ENCODE measurements at regions not wholly inside any gene's neighbourhood (a gene's known extent, or its start where the extent isn't known, plus 50 kb on each side); places are given as distances from the start of the nearest gene placed in this dataset.
"Not testable (repeated sequence)": the region's sequence is repeated elsewhere in the genome, so short reads cannot be mapped to it uniquely, and the experiment has no call there.

- 96% methylated on average over 9 of the region's 9 CpGs for WGBS
- Histone ChIP-seq H3K9me3 (ENCODE audit: control insufficient read depth in 2 of 2, insufficient read depth in 1 of 2, low read length in 1 of 2) (no peaks in the 10 kb centered on the region), H3K4me3 (ENCODE audit: low read length in 2 of 2) (no peak overlapping the region), H3K27me3 (ENCODE audit: control insufficient read depth in 2 of 2, insufficient read depth in 1 of 2, low read length in 1 of 2) (no peaks in the 10 kb centered on the region), H3K36me3 (ENCODE audit: control insufficient read depth in 2 of 2, insufficient read depth in 2 of 2, low read length in 1 of 2) (no peaks in the 10 kb centered on the region), H3K4me1 (ENCODE audit: control insufficient read depth in 2 of 2, insufficient read depth in 2 of 2, low read length in 2 of 2) (no peaks in the 10 kb centered on the region), H3K27ac (ENCODE audit: low read depth in 1 of 2, low read length in 1 of 2) (no peak overlapping the region)
- no peak for DNase-seq (ENCODE audit: low read depth in 6 of 9, low spot score in 9 of 9)
These were observed 100.1 kb upstream of the ATXN3L start for GRCh38 chrX:13419918-13420317.

DNA sequence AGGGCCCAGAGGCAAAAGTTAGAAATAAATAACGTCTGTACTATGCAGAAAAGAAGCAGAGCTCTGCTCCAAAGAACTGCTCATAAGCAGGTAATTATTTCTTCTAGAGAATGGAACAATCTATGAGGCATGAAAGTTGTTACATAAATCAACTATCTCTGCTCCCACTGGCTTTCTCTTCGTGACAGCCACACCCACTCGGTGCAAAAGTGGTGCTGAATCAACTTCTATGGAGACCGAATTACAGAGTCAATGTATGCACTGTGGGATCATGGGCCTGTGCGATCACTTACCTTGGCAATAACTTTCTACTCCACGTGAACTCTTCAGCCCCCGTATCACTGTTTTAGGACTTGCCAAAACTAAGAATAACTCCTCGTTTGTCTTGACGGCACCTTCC, 99.4 kb upstream of the ATXN3L start:
- H3K4me1 ChIP-seq (ENCODE audit: control insufficient read depth in 2 of 2, insufficient read depth in 2 of 2, low read length in 2 of 2), result no peaks in the 10 kb centered on the region

DNA sequence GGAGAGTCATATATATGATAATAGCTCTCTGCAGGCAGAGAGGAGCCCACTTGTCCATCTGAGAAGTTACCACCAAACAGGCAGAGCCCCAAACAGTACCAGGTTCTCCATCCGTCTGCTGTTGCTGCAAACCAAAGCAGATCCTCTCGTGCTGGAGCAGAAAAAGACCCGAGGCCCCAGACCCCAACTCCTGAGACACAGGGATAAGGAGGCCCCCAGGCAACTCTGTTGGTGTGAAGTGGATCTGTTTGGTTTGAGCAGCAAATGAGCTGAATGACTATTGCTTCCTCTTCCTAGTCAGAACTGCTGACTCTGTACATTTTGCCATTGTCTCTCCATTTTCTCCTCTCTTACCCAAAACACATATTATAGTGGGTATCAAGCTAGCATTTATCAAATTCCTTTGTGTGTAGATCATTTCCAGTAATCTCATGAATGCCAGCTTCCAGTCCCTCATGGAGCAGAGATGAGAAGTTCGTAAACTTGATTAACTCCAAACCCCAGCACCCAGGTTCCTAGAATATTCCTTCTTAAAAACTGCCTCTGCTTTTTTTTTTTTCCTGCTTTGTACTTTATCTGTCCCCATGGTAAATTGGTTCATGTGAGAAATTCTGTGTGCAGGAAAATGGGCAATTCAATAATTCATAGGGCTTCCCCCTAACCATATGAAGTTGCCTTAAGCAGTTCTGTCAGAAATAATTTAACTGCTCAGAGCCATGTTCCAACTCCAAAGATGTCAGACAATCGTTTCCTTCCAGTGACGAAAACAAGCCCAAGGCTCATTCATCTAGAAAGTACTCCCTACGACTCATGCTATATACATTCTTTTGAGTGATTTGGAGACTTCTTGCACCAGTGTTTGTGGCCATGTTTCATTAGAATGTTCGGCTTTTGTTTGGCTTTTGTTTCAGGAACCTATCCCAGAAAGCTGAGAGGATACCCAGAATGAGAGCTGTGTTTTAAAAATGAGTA, 98.6 kb upstream of the ATXN3L start:
- Histone ChIP-seq H3K27me3 (ENCODE audit: control insufficient read depth in 2 of 2, insufficient read depth in 1 of 2, low read length in 1 of 2) (no peaks in the 10 kb centered on the region), H3K4me3 (ENCODE audit: low read length in 2 of 2) (no peak overlapping the region), H3K9me3 (ENCODE audit: control insufficient read depth in 2 of 2, insufficient read depth in 1 of 2, low read length in 1 of 2) (no peaks in the 10 kb centered on the region), H3K4me1 (ENCODE audit: control insufficient read depth in 2 of 2, insufficient read depth in 2 of 2, low read length in 2 of 2) (no peaks in the 10 kb centered on the region), H3K36me3 (ENCODE audit: control insufficient read depth in 2 of 2, insufficient read depth in 2 of 2, low read length in 1 of 2) (no peaks in the 10 kb centered on the region), H3K27ac (ENCODE audit: low read depth in 1 of 2, low read length in 1 of 2) (no peak overlapping the region)
- WGBS, result 97% methylated on average over 8 of the region's 8 CpGs
- no peak for DNase-seq (ENCODE audit: low read depth in 6 of 9, low spot score in 9 of 9)

More for the DNA sequence above, 99.4 kb upstream of the ATXN3L start:
- Histone ChIP-seq H3K9me3 (ENCODE audit: control insufficient read depth in 2 of 2, insufficient read depth in 1 of 2, low read length in 1 of 2) (no peaks in the 10 kb centered on the region), H3K27me3 (ENCODE audit: control insufficient read depth in 2 of 2, insufficient read depth in 1 of 2, low read length in 1 of 2) (no peaks in the 10 kb centered on the region), H3K36me3 (ENCODE audit: control insufficient read depth in 2 of 2, insufficient read depth in 2 of 2, low read length in 1 of 2) (no peaks in the 10 kb centered on the region), H3K27ac (ENCODE audit: low read depth in 1 of 2, low read length in 1 of 2) (no peak overlapping the region), H3K4me3 (ENCODE audit: low read length in 2 of 2) (no peak overlapping the region)
- DNase-seq (ENCODE audit: low read depth in 6 of 9, low spot score in 9 of 9), result no peak
- 96% methylated on average over 9 of the region's 9 CpGs for WGBS

GRCh38 chrX:13415509-13415908, 95.7 kb upstream of the ATXN3L start:
- H3K4me3 ChIP-seq (ENCODE audit: low read length in 2 of 2), result no peak overlapping the region
- H3K9me3 ChIP-seq (ENCODE audit: control insufficient read depth in 2 of 2, insufficient read depth in 1 of 2, low read length in 1 of 2), result no peaks in the 10 kb centered on the region
- no peaks in the 10 kb centered on the region for H3K27me3 ChIP-seq (ENCODE audit: control insufficient read depth in 2 of 2, insufficient read depth in 1 of 2, low read length in 1 of 2)
- no peak for DNase-seq (ENCODE audit: low read depth in 6 of 9, low spot score in 9 of 9)
- no peaks in the 10 kb centered on the region for H3K36me3 ChIP-seq (ENCODE audit: control insufficient read depth in 2 of 2, insufficient read depth in 2 of 2, low read length in 1 of 2)
- H3K4me1 ChIP-seq (ENCODE audit: control insufficient read depth in 2 of 2, insufficient read depth in 2 of 2, low read length in 2 of 2), result no peaks in the 10 kb centered on the region
- 98% methylated on average over 7 of the region's 7 CpGs for WGBS
- H3K27ac ChIP-seq (ENCODE audit: low read depth in 1 of 2, low read length in 1 of 2), result no peak overlapping the region

GRCh38 chrX:13414006-13414647, 94.3 kb upstream of the ATXN3L start:
- no peak overlapping the region for H3K27ac ChIP-seq (ENCODE audit: low read depth in 1 of 2, low read length in 1 of 2)
- 96% methylated on average over 8 of the region's 8 CpGs for WGBS
- no peaks in the 10 kb centered on the region for H3K4me1 ChIP-seq (ENCODE audit: control insufficient read depth in 2 of 2, insufficient read depth in 2 of 2, low read length in 2 of 2)
- no peaks in the 10 kb centered on the region for H3K27me3 ChIP-seq (ENCODE audit: control insufficient read depth in 2 of 2, insufficient read depth in 1 of 2, low read length in 1 of 2)
- no peaks in the 10 kb centered on the region for H3K36me3 ChIP-seq (ENCODE audit: control insufficient read depth in 2 of 2, insufficient read depth in 2 of 2, low read length in 1 of 2)
- no peak overlapping the region for H3K4me3 ChIP-seq (ENCODE audit: low read length in 2 of 2)
- no peaks in the 10 kb centered on the region for H3K9me3 ChIP-seq (ENCODE audit: control insufficient read depth in 2 of 2, insufficient read depth in 1 of 2, low read length in 1 of 2)
- DNase-seq (ENCODE audit: low read depth in 6 of 9, low spot score in 9 of 9), result no peak

DNA sequence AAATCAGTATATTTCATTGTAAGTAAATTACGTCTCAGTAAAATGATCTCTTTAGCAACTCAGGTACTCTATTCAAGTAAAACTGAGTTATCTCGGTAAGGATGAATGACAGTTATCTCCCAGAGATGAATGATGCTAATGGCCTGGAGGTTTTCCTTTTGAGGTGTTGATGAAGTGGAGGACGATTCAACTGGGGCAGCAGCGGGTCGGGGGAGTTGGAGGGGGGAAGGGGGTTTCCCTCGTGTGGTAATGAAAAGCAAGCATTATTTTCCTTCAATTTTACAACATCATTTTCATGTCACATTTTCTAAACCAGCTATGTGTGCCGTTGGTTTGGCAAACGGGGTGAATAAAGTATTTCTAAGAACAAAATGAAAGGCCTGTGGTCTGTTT, 92.4 kb upstream of the ATXN3L start:
- Histone ChIP-seq H3K4me1 (ENCODE audit: control insufficient read depth in 2 of 2, insufficient read depth in 2 of 2, low read length in 2 of 2) (no peaks in the 10 kb centered on the region), H3K4me3 (ENCODE audit: low read length in 2 of 2) (no peak overlapping the region), H3K36me3 (ENCODE audit: control insufficient read depth in 2 of 2, insufficient read depth in 2 of 2, low read length in 1 of 2) (no peaks in the 10 kb centered on the region), H3K9me3 (ENCODE audit: control insufficient read depth in 2 of 2, insufficient read depth in 1 of 2, low read length in 1 of 2) (no peaks in the 10 kb centered on the region), H3K27me3 (ENCODE audit: control insufficient read depth in 2 of 2, insufficient read depth in 1 of 2, low read length in 1 of 2) (no peaks in the 10 kb centered on the region), H3K27ac (ENCODE audit: low read depth in 1 of 2, low read length in 1 of 2) (no peak overlapping the region)
- no peak for DNase-seq (ENCODE audit: low read depth in 6 of 9, low spot score in 9 of 9)
- 79% methylated on average over 8 of the region's 8 CpGs for WGBS

DNA sequence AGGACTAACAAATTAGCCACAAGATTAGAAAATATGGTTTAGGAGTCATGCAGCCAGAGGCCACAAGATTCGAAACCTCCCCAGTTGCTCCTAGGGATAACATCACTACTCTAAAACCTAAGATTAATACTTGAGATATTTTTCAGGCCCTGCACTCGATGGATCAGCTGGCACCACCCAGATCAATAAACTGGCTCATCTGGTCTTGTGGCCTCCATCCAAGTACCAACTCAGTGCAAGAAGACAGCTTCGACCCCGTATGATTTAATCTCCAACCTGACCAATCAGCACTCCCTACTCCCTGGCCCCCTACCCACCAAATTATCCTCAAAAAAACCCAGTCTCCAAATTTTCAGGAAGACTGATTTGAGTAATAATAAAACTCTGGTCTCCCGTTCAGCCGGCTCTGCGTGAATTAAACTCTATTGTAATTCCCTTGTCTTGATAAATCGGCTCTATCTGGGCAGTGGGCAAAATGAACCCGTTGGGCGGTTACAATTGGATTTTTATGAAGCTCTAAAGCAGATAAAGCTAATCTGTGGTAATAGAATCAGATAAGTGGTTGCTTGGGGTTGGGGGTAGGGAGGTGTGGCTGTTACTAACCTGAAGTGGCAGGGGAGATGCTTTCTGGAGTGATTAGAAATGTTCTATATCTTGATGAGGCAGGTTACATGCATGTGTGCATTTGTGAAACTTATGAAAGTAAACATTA, 91.8 kb upstream of the ATXN3L start:
- WGBS, result 95% methylated on average over 10 of the region's 10 CpGs
- Histone ChIP-seq H3K4me3 (ENCODE audit: low read length in 2 of 2) (no peak overlapping the region), H3K27me3 (ENCODE audit: control insufficient read depth in 2 of 2, insufficient read depth in 1 of 2, low read length in 1 of 2) (no peaks in the 10 kb centered on the region), H3K36me3 (ENCODE audit: control insufficient read depth in 2 of 2, insufficient read depth in 2 of 2, low read length in 1 of 2) (no peaks in the 10 kb centered on the region), H3K27ac (ENCODE audit: low read depth in 1 of 2, low read length in 1 of 2) (no peak overlapping the region), H3K4me1 (ENCODE audit: control insufficient read depth in 2 of 2, insufficient read depth in 2 of 2, low read length in 2 of 2) (no peaks in the 10 kb centered on the region), H3K9me3 (ENCODE audit: control insufficient read depth in 2 of 2, insufficient read depth in 1 of 2, low read length in 1 of 2) (no peaks in the 10 kb centered on the region)
- no peak for DNase-seq (ENCODE audit: low read depth in 6 of 9, low spot score in 9 of 9)

GRCh38 chrX:13408599-13408998, 88.7 kb upstream of the ATXN3L start:
- not testable (repeated sequence) for DNase-seq (ENCODE audit: low read depth in 6 of 9, low spot score in 9 of 9); H3K27ac ChIP-seq (ENCODE audit: low read depth in 1 of 2, low read length in 1 of 2); H3K9me3 ChIP-seq (ENCODE audit: control insufficient read depth in 2 of 2, insufficient read depth in 1 of 2, low read length in 1 of 2); H3K27me3 ChIP-seq (ENCODE audit: control insufficient read depth in 2 of 2, insufficient read depth in 1 of 2, low read length in 1 of 2); H3K4me3 ChIP-seq (ENCODE audit: low read length in 2 of 2); H3K36me3 ChIP-seq (ENCODE audit: control insufficient read depth in 2 of 2, insufficient read depth in 2 of 2, low read length in 1 of 2); H3K4me1 ChIP-seq (ENCODE audit: control insufficient read depth in 2 of 2, insufficient read depth in 2 of 2, low read length in 2 of 2)
- WGBS, result 100% methylated on average over 1 of the region's 1 CpG

DNA sequence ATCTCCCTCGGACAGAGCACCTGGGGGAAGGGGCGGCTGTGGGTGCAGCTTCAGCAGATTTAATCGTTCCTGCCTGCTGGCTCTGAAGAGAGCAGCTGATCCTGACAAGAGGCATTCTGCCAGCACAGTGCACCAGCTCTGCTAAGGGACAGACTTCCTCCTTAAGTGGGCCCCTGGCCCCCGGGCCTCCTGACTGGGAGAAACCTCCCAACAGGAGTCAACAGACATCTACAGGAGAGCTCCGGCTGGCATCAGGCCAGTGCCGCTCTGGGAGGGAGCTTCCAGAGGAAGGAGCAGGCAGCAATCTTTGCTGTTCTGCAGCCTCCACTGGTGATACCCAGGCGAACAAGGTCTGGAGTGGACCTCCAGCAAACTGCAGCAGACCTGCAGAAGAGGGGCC, 84.9 kb upstream of the ATXN3L start:
- not testable (repeated sequence) for H3K4me3 ChIP-seq (ENCODE audit: low read length in 2 of 2); DNase-seq (ENCODE audit: low read depth in 6 of 9, low spot score in 9 of 9)
- WGBS, result 57% methylated on average over 7 of the region's 7 CpGs

More for the DNA sequence above, 84.9 kb upstream of the ATXN3L start:
- H3K9me3 ChIP-seq (ENCODE audit: control insufficient read depth in 2 of 2, insufficient read depth in 1 of 2, low read length in 1 of 2); H3K27ac ChIP-seq (ENCODE audit: low read depth in 1 of 2, low read length in 1 of 2); H3K27me3 ChIP-seq (ENCODE audit: control insufficient read depth in 2 of 2, insufficient read depth in 1 of 2, low read length in 1 of 2); H3K4me1 ChIP-seq (ENCODE audit: control insufficient read depth in 2 of 2, insufficient read depth in 2 of 2, low read length in 2 of 2); H3K36me3 ChIP-seq (ENCODE audit: control insufficient read depth in 2 of 2, insufficient read depth in 2 of 2, low read length in 1 of 2): not testable (repeated sequence)
